ENCODE measurements at regions not wholly inside any gene's neighbourhood (a gene's known extent, or its start where the extent isn't known, plus 50 kb on each side); places are given as distances from the start of the nearest gene placed in this dataset.

GRCh38 chr4:82255657-82256056 is 118.1 kb downstream of the HNRNPD start:
- TF ChIP-seq, protein P1, sequence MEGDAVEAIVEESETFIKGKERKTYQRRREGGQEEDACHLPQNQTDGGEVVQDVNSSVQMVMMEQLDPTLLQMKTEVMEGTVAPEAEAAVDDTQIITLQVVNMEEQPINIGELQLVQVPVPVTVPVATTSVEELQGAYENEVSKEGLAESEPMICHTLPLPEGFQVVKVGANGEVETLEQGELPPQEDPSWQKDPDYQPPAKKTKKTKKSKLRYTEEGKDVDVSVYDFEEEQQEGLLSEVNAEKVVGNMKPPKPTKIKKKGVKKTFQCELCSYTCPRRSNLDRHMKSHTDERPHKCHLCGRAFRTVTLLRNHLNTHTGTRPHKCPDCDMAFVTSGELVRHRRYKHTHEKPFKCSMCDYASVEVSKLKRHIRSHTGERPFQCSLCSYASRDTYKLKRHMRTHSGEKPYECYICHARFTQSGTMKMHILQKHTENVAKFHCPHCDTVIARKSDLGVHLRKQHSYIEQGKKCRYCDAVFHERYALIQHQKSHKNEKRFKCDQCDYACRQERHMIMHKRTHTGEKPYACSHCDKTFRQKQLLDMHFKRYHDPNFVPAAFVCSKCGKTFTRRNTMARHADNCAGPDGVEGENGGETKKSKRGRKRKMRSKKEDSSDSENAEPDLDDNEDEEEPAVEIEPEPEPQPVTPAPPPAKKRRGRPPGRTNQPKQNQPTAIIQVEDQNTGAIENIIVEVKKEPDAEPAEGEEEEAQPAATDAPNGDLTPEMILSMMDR (optimal IDR thresholded peaks at IDR 0.05 in 1 of 3, IDR thresholded peaks at IDR 0.05 in 1 of 3, conservative IDR thresholded peaks at IDR 0.05 in 1 of 3; ENCODE audit: extremely low read depth in 1 of 3, insufficient read depth in 2 of 3, low read length in 3 of 3) = no peak
- TF ChIP-seq EZH2 (IDR thresholded peaks at IDR 0.05; ENCODE audit: low read length) = no peak

Data from keratinocyte (primary cell).